G401.6 (cell line): ENCODE measurements at regions not wholly inside any gene's neighbourhood (a gene's known extent, or its start where the extent isn't known, plus 50 kb on each side); places are given as distances from the start of the nearest gene placed in this dataset.

Experiments
- FAIRE-seq: peaks from 2 replicates; lab custom pipeline; 2012; peaks lifted over from hg19 to GRCh38; lab: Jason Lieb, UNC

DNA sequence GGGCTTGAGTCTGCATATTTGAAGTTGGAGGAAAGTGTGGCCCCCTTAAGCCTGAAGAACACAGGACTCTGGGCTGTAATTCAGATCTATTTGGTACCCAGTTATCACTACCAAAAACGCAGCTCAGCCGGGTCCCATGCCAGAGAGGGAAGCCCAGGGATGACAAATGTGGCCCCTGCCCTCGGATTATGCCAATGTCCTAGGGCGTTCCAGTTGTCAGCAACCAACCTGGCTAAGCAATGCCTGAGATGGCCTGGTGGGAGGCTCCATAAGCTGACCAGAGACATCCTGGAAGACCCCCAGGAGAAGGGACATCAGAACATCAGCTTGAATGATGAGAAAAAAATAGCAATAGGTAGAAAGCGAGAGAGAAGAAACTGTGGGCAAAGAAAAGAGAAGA lies 79.6 kb upstream of the UQCRFS1 start:
- no peak for FAIRE-seq

DNA sequence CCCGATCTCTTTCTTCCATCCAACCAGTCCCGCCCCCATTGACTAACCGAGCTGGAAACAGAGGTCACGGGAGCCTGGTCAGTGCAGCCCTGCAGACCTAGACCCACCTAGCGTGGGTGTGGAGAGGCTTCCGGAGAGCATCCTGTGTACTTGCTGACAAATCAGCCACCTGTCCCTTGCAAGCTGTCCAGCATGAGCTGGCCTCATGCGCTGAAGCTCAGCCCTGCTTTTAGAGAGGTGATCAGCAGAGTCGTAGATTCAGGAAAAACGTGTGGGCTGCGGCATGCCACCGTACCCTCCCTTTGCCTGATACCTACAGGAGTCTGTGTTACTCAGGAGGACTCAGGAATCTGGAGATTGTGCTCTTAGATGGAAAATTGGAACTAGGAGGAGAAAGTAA lies 80.3 kb upstream of the UQCRFS1 start:
- no peak for FAIRE-seq

DNA sequence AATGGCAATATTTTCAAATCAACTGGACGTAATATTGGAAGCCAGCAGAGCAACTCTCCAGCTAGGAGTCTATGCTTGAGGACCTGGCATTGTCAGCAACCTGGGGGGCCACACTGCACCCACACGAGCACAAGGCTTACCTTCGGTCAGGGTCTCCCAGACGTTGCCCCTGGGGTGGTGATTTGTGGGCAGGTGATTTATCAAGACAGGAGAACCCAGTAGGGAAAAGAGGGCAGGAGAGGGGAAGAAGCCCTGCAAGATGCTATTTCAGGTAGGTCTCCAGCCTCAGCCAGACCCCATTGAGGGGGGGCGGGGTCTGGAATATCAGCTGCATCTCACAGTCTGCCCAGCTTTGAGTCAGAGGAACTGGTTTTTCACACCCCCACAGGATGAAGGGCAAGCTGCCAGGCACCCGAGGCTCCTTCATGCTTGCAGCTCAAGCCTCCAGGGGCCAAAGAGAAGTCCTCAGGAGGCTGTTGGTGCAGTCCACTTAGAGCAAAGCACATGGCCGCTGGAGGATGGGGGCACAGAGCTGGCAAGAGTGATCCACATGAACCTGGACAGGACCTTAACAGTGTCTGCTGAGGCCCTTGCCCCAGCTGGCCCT lies 80.9 kb upstream of the UQCRFS1 start:
- FAIRE-seq, result no peak

DNA sequence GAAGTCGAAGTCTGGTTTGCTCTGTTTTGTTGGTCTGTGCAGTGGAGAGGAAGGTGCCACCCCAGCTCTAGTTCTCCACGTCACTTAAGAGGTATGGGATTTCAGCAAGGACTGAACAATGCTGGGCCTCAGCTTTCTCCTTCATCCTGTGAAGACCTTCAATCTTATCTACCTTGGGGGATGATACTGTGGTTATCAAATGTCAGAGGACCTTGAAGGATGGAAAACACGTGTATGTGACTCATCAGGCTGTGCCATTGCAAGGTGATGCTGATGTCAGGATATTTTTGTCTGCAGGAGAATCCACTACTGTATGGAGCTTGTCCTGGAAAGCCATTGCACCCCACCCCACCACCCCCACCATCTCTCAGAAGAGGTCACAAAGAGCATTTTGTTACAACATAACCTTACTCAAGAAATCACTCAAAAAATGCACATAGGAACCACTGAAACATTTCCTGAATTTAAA lies 81.4 kb upstream of the UQCRFS1 start:
- no peak for FAIRE-seq

DNA sequence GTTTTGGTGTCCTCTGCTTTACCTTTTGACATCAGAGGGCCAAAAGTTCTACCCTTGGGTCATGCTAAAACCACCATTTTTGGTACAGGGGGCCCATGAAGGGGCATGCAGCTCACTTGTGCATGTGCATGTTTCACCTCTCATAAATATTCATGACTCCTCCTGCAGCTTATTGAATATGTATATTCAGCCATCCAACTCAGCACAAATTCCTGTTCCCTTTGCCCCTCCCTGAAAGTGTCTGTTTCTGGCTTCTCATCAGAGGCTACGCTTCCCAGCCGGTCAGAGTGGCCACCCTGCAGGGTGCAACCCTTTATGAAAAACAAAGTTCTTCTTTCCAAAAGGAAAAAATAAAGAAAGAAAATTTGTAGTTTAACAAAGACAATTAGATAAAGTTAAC lies 82.3 kb upstream of the UQCRFS1 start:
- no peak for FAIRE-seq

DNA sequence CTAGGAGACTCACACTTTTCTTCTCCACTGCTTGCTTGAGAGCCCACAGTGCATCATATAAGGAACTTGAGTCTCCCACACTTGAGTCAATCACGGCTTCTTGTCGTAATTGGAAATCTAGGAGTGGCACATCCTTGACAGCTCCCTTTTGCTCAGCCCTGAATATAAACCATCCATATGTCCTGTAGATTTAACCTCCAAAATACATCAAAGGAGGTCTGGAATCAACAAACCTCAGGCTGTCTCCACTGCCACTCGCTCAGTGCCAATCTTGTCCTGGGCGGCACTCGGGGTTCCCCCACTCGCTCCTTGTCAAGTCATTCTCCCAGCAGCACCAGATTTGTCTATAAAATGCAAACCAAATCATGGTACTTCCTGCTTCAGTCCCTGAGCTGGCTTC lies 84.4 kb upstream of the UQCRFS1 start:
- FAIRE-seq, result no peak

DNA sequence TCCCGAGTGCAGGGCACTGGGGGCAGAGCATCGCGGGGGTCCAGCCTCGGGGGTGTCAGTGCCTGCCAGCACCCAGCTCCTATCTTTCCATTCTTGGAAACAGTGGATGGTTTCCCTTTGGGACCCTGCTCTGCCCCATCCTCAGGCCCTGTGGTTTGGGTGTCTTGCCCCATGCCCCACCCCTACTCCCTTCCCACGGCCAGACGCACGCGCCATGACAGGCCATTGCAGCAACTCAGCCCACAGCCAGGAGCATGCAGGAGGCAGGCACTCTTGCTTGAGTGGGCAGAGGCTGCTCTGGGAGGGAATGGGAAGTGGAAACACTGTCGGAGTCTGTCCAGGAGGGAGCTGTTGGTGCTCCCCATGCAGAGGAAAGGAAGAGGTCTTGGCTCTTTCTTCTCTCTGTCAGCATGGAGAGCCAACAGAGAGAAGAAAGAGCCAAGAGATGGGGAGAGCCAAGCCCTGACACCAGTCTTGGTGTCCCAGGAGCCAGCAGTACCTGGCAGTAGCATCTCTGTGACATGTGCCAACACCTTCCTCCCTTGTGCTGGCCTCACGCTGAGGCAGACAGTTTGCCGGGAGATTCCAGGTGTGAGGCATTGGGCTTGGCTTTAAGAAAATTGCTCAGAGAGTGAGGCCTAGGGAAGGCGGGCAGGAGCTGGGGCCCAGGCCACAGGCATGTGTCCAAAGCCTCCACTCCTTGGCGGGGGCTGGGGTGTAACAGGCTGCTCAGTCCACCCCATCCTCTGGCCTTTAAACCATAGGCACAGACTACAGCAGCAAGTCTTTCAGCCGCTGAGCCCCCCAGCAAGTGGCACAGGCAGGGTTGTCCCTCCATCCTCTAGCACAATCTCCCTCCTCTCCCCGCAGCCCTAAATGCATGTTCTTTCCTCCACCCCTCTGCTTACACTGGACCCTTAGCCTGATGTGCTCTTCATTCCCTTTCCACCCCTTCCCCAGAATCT lies 86.7 kb upstream of the UQCRFS1 start:
- FAIRE-seq, result no peak

DNA sequence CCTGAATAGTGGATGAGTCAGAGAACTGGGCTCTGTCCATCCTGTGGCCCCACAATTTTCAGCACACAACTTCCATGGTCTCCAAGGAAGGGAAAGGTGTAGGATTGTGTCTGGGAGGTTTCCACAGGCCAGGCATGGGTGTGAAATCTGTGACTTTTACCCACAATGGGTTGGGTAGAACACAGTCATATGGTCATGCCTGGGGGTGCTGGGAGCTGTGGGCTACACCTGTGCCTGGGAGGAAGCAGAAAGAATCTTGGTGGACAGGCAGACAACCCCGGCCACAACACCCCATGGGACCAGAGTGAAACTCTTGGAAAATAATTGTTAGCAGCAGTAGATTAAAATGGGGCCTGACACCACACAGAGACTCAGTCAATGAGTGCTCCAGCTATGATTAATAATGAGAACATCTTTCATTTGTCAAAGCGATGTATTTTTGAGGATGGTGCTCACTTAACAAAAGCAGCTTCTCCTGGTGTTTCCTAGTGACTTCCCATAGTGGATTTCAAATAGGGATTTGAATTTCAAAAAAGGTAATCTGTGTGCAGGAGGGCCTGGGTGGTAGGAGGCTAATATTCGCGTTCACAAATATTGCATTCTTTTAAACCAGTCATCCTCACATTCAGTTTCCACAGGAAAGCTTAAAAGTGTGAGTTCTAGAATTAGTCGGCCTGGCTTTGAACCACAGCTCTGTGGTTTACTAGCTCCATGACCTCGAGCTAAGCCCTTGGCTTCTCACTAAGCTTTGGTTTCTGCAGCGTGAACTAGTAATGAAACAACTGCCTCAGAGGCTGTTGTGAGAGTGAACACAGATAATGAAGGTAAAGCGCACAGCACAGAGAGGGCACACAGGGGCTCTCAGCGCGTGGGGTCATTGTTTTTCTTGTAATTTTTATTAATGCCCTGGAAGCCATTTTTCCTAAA lies 89.3 kb upstream of the UQCRFS1 start:
- FAIRE-seq, result no peak

DNA sequence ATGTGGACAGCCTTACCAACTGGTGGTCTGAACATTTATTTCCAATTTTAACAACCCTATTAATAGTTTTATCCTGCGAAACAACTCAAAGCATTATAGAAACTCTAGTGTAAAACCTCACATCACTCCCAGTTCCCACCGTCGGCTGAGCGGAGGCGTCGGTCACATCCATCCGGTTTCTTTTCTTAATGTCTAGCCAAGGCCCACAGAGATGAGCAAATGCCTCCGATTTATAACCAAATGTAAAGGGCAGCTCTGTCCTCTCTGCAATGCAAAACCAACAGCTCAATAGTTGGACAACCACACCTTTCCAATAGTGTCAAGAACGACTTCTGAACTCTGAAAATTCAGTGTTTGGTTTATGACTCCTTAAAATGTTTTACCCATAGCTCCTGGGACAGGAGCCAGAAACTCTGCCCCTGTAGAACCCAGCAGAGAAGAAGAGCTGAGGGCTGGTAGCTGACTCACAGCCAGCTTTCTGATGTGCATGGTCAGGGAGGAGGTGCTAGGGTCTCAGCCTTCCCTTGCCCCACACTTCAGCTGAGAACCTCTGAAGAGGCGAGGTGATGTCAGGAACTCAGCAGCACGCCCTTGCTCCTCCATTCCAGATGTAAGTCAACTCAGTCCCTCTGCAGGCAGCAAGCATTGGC lies 90.2 kb upstream of the UQCRFS1 start:
- no peak for FAIRE-seq

DNA sequence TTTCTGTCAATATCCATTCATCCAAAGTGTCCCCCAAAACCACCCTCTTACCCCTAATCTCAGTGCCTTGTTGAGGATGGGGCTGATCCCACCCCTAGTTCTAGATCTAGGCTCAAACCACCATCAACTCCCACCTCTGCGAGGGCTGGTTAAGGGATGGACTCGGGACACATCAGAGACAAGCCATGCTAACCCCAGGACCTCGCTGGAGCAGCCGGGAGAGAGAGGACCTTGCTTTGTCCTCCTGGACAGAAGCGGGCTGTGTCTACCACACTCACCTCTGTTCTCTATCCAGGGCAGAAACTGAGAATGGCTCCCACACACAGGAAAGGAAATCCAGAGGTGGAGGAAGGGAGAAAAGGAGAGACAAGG lies 90.8 kb upstream of the UQCRFS1 start:
- FAIRE-seq, result no peak

DNA sequence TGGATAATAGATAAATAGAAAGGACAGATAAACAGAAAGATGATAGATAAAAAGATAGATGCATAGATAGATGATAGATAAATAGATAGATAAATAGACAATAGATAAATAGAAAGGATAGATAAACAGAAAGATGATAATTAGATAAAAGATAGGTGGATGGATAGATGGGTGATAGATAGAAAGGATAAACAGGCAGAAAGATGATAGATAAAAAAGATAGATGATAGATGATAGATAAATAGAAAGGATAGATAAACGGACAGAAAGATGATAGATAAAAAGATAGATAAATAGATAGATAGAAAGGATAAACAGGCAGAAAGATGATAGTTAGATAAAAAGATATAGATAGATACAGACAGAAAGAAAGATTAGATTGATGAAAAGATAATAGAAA lies 92.3 kb upstream of the UQCRFS1 start:
- FAIRE-seq, result no peak

DNA sequence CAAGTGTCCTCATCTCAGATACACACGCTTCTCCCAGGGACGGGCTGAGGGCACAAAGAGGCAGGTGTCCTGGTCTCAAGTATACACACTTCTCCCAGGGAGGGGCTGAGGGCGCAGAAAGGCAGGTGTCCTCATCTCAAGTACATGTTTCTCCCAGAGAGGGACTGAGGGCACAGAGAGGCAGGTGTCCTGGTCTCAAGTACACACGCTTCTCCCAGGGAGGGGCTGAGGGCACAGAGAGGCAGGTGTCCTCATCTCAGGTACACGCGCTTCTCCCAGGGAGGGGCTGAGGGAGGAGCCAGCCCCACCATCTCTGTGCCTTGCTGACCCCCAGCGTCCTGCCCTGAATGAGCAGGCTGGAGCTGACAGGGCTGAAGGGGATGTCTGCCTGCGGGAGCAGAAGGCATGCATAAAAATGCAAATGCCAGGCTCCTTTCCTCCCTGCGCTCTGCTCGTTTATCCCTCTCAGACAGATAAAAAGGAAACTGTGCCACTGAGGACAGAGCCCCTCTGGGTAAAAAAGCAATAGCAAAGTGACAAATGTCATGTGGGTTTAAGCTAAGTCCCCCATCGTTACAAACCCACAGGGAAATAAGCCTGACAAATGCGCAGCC lies 96.1 kb upstream of the UQCRFS1 start:
- FAIRE-seq, result no peak

DNA sequence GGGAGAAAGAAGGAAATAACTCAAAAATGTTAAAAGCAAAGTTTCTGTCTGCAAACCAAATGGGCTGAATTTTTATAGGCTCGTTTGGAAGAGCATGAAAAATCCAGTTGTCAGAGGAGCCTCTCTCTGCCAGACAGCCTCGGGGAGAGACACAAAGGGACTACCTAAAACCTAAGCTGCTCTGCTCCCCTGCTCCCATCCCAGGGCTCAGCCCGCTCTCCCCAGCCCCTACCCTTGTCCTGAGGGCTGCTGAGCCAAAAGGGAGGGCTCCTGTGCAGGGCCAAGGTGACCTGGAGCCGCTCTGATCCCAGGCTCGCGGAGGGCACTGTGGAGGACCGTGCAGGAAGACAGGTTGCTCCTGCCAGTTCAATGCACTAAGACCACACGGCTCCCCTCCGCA lies 96.7 kb upstream of the UQCRFS1 start:
- FAIRE-seq, result no peak

DNA sequence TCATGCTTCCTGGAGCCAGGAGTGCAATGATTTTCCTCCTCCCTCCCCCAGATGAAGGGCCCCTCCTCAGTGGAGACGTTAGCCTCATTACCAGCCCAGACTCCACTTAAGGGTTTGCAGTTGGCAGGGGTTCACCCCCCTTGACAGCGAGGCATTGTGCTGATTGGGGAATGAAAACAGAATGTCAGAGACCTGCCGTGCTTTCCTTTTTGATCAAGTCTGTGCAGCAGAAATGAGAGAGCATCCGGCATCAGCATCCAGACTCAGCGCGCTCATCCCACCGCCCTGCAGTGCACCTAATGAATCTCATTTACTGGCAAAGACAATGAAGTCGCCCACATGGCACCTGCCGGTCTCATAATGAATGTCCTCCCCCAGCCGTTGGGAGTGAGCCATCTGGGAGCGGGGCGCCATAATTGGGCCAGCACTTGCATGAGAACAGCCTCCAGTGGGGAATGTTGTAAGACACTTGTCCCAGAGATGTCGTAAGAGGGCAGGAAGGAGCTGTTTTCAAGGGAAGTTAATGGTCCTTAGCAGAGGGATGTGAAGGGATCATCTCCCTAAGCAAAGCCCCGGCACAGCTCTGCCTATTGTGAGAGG lies 98.3 kb upstream of the UQCRFS1 start:
- FAIRE-seq, result no peak

DNA sequence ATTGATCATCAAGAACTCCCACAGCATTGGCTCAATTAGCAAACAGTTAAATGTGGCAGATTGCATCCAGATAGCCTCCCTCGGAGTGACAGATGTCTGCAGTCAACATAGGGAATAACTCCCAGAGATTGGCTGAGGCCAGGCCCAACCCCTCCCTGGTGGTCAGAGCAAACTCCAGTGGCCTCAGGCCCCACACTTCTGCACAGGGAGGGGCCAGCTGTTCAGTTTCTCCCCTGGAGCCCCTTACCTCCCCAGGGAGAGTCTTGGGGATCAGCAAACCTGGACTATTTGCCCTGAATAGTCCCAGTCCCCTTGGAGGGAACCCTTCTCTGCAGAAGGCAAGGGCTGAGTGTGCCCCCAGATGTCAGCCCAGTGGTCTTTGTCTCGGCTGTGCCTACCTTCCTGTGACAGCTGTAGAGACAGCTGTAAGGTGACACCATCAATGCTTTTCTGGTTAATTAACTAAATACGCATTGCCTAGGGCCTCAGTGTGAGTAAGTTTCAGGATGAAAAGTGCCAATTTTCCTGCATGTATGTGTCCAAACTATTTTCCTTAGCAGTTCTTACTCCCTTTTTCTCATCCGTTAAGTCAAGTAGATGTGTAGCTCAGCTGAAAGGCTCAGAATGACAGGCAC lies 102.7 kb upstream of the UQCRFS1 start:
- FAIRE-seq, result no peak

DNA sequence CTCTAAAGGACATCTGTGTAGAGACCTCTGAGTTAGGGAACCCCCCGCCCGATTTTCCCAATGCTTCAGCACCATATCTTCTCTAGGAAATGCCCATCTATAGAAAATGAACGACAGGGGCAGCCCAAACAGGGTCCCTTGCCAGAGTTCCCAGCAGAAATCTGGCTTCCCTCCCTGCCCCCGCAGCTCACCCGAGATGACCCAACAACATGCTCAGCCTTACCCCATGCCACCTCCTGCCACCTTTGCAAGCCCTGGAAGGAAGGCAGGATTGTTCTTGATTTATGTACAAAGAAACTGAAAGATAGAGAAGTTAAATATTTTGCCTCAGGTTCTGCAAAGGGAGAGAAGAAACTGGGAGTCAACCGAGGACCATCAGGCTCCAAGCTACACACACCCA lies 105.6 kb upstream of the UQCRFS1 start:
- FAIRE-seq, result no peak

DNA sequence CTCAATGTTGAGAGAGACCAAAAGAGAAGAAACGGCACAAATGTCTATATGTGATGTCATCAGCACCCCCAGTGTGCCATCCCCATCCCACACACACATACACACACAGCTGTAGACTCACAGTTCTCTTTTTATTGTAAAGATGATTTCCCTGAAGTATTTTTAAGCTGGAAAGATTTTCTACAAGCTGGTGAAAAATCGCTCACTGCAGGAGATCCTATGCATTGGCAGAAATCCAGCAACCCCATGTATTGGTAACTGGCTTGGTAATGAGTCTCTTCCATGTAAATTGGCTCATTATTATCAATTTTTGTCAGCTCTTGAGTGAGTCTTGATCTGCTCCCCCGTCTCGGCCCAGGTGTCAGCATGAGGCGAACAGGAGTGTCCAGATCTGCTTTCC lies 107.1 kb upstream of the UQCRFS1 start:
- no peak for FAIRE-seq

DNA sequence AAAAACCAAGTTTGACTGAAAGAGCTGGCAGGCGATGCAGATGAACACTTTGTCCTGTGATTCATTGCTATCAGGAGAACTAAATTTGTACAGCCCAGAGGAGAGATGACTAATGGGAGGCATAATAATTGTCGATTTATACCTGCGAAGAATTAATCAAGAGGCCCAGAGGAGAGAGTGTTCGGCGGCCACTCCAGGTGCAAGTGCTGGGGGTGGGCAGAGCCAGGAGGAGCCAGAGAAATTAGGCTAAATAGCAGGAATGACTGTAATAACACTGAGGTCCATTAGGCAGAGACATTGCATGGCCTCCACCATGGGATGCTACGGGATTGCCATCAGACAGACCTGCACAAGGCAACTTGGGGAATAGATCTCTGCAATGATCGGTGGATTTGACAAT lies 107.7 kb upstream of the UQCRFS1 start:
- no peak for FAIRE-seq

DNA sequence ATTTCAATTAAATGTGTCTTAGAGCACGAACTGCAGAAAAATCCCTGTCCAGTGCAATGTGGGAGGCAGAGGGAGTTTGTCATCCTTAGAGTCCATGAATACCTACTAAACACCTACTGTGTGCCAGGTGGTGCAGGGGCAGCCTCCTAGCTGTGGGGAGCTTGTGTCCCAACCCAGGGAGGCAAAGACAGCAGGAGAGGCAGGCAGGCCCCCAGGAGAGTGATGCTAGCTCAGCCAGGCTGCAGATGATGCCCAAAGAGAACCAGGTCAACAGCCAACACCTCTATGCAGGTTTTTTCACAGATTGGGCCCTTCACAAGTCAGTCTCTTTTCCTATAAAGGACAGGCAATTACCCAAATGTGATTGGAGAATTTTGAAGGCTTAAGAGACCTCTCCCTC lies 108.2 kb upstream of the UQCRFS1 start:
- no peak for FAIRE-seq

DNA sequence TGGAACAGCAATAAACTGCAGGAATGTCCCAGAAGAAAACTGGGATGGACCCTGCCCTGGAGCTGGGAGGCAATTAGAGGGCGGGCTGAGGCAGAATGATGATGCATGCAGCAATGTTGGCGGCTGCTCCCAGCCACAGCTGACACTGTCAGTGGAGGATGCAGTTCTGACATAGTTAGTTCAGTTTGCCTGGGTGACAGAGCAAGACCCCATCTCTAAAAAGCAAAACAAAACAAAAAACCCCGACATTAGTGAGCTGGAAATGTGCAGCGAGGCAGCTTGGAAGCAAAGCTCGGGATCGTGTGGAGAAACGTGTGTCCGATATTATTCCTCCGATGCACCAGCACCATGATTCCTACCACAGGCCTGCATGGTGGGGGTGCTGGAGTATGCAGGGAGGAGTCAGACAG lies 110.1 kb upstream of the UQCRFS1 start:
- no peak for FAIRE-seq
